K562 (cell line): ENCODE measurements at regions not wholly inside any gene's neighbourhood (a gene's known extent, or its start where the extent isn't known, plus 50 kb on each side); places are given as distances from the start of the nearest gene placed in this dataset.

Experiments
- ATAC-seq: fragments of 200-7000 bp; cut with Tn5 transposase; 3 replicates; pipeline ENCODE4 v1.9.1; 2020; ENCODE audit warnings: moderate library complexity
- BruUV-seq: library from RNA; stranded (reverse); fragments of 400-500 nt; replicated peaks from 2 replicates; lab custom pipeline; 2021; lab: Mats Ljungman, UMichigan
- CTCF ChIA-PET: fragments of 300-600 bp; formaldehyde crosslinking; extraction: SDS; loops from one replicate; lab custom pipeline; 2021; ENCODE audit warnings: low intra/inter-chr PET ratio; lab: Yijun Ruan, JAX
- POLR2A ChIA-PET: fragments of 300-600, 350-650 bp; sonication (Branson Sonifier 250); formaldehyde crosslinking; extraction: SDS; loops from one replicate; lab custom pipeline; 2021; ENCODE audit warnings: antibody characterized with exemption, inconsistent platforms; lab: Yijun Ruan, JAX
- DNase-seq, 4 experiments: peaks; one replicate each; pipeline versions ENCODE4 v3.0.0 to v3.0.0-alpha.2; 2011 to 2018; ENCODE audit warnings: low spot score in 3 of 4, mixed read lengths in 3 of 4; ENCODE audit errors: extremely low read depth in 1 of 4
- FAIRE-seq: peaks from 2 replicates; lab custom pipeline; 2011; peaks lifted over from hg19 to GRCh38; lab: Jason Lieb, UNC
- H2AFZ ChIP-seq: 2 replicates; pipeline ENCODE4 v1.6.0; 2011; ENCODE audit warnings: low read depth, low read length, control low read depth, inconsistent platforms
- H3K27ac ChIP-seq: fragments of 200-600 bp; 3 replicates; pipeline ENCODE4 v1.8.0; 2011; ENCODE audit warnings: low read depth, mild to moderate bottlenecking, control low read depth, inconsistent platforms, low read length, moderate library complexity, mixed read lengths; ENCODE audit errors: extremely low read depth
- H3K27me3 ChIP-seq, 2 experiments: fragments of 300-600 bp in 1 of 2; 2 replicates in 1 of 2; 3 replicates in 1 of 2; pipeline versions ENCODE4 v1.6.0 to v1.8.0; 2011; ENCODE audit warnings: inconsistent platforms in 2 of 2, low read length in 2 of 2, mild to moderate bottlenecking in 1 of 2, mixed read lengths in 1 of 2, moderate library complexity in 1 of 2; ENCODE audit not compliant: control insufficient read depth in 2 of 2, insufficient read depth in 2 of 2
- H3K36me3 ChIP-seq: fragments of 300-600 bp; 3 replicates; pipeline ENCODE4 v1.8.0; 2011; ENCODE audit warnings: mild to moderate bottlenecking, low read length, inconsistent platforms; ENCODE audit not compliant: control insufficient read depth, insufficient read depth
- H3K4me1 ChIP-seq, 2 experiments: fragments of 200-600 bp in 1 of 2; replicated peaks in 1 of 2; 2 replicates in 1 of 2; 3 replicates in 1 of 2; pipeline versions ENCODE4 v1.5.1 to v1.8.0; 2011; ENCODE audit warnings: inconsistent platforms in 2 of 2, low read length in 2 of 2, mild to moderate bottlenecking in 1 of 2, mixed read lengths in 1 of 2, moderate library complexity in 1 of 2; ENCODE audit not compliant: control insufficient read depth in 2 of 2, insufficient read depth in 2 of 2
- H3K4me2 ChIP-seq: 2 replicates; pipeline ENCODE4 v1.6.1; 2011; ENCODE audit warnings: low read length, control low read depth, inconsistent platforms, mixed read lengths; ENCODE audit not compliant: insufficient read depth
- H3K4me3 ChIP-seq: fragments of 200-600 bp; sonication (generic), shearing (Covaris generic); 2 replicates; pipeline ENCODE4 v1.5.1; 2016; ENCODE audit warnings: control low read depth, inconsistent platforms
- H3K79me2 ChIP-seq: fragments of 200-600 bp; 3 replicates; pipeline ENCODE4 v1.8.0; 2011; ENCODE audit warnings: low read length, inconsistent platforms; ENCODE audit not compliant: control insufficient read depth, insufficient read depth
- H3K9ac ChIP-seq, 2 experiments: 2 replicates each; pipeline versions ENCODE4 v1.6.0 to v1.6.1; 2011; ENCODE audit warnings: low read depth in 2 of 2, low read length in 2 of 2, control low read depth in 1 of 2, inconsistent platforms in 1 of 2, mild to moderate bottlenecking in 1 of 2, mixed read lengths in 1 of 2; ENCODE audit not compliant: insufficient read depth in 1 of 2
- H3K9me1 ChIP-seq: one replicate; pipeline ENCODE4 v1.6.0; 2011; ENCODE audit warnings: inconsistent platforms, mild to moderate bottlenecking, low read length, moderate library complexity; ENCODE audit not compliant: control insufficient read depth, insufficient read depth
- H3K9me3 ChIP-seq: replicated peaks from 2 replicates; pipeline ENCODE4 v1.5.1; 2011; ENCODE audit warnings: low read depth, low read length, inconsistent platforms; ENCODE audit not compliant: control insufficient read depth, insufficient read depth
- H4K20me1 ChIP-seq: replicated peaks from 2 replicates; pipeline ENCODE4 v1.6.1; 2011; ENCODE audit warnings: low read length, inconsistent platforms, mixed read lengths; ENCODE audit not compliant: control insufficient read depth, insufficient read depth
- ATF1 ChIP-seq, 2 experiments: fragments of 450-650 bp in 1 of 2; IDR thresholded peaks; 2 replicates each; pipeline ENCODE4 v1.6.1; 2016; ENCODE audit warnings: missing compliant biosample characterization in 1 of 2, missing genetic modification characterization in 1 of 2
- CEBPB ChIP-seq: fragments of 450-650 bp; IDR thresholded peaks from 2 replicates; pipeline ENCODE4 v1.6.1; 2016; ENCODE audit warnings: missing genetic modification characterization, missing compliant biosample characterization
- GTF3C2 ChIP-seq: IDR thresholded peaks from 3 replicates; pipeline ENCODE4 v1.6.1; 2011; ENCODE audit warnings: borderline replicate concordance, mild to moderate bottlenecking, moderate library complexity; ENCODE audit not compliant: insufficient read length; ENCODE audit errors: extremely low read depth
- NFE2L1 ChIP-seq: fragments of 450-650 bp; IDR thresholded peaks from 2 replicates; pipeline ENCODE4 v1.6.1; 2016; ENCODE audit warnings: missing genetic modification characterization, low read depth, mild to moderate bottlenecking, missing compliant biosample characterization, moderate library complexity, borderline replicate concordance
- SUPT5H ChIP-seq: fragments of 450-650 bp; IDR thresholded peaks from 2 replicates; pipeline ENCODE4 v1.6.1; 2016
- TRIM28 ChIP-seq: fragments of 450-650 bp; IDR thresholded peaks from 2 replicates; pipeline ENCODE4 v1.6.1; 2017
- TSC22D4 ChIP-seq: fragments of 450-650 bp; IDR thresholded peaks from 2 replicates; pipeline ENCODE4 v1.6.1; 2016; ENCODE audit warnings: missing genetic modification characterization, missing biosample characterization, control low read depth
- WHSC1 ChIP-seq: IDR thresholded peaks from one replicate; pipeline ENCODE4 v1.6.1; 2012; ENCODE audit warnings: low read length, control low read depth, inconsistent platforms
- ZNF586 ChIP-seq: fragments of 450-650 bp; formaldehyde crosslinking; conservative IDR thresholded peaks from 2 replicates; pipeline ENCODE4 v1.4.0; 2020; ENCODE audit warnings: mild to moderate bottlenecking, moderate library complexity
- whole genome bisulfite sequencing: fragments of 100-300 bp; shearing (Covaris generic); methylation state at CpG from one replicate; pipeline ENCODE4 v1.1.6; 2016; ENCODE audit warnings: low coverage, mixed read lengths; ENCODE audit not compliant: insufficient coverage; ENCODE audit errors: missing lambda C conversion rate; 5-methylcytosine and 5-hydroxymethylcytosine counted together
- in situ Hi-C: fragments of 300-500 bp; cut with MboI; formaldehyde crosslinking; loops from 4 replicates; pipeline ENCODE4 v1.15.0; 2018; ENCODE audit warnings: inconsistent platforms, mixed read lengths
- intact Hi-C: fragments of 100-400 bp; cut with micrococcal nuclease; formaldehyde crosslinking; loops from 2 replicates; pipeline ENCODE4 v1.14.2; 2022

DNA sequence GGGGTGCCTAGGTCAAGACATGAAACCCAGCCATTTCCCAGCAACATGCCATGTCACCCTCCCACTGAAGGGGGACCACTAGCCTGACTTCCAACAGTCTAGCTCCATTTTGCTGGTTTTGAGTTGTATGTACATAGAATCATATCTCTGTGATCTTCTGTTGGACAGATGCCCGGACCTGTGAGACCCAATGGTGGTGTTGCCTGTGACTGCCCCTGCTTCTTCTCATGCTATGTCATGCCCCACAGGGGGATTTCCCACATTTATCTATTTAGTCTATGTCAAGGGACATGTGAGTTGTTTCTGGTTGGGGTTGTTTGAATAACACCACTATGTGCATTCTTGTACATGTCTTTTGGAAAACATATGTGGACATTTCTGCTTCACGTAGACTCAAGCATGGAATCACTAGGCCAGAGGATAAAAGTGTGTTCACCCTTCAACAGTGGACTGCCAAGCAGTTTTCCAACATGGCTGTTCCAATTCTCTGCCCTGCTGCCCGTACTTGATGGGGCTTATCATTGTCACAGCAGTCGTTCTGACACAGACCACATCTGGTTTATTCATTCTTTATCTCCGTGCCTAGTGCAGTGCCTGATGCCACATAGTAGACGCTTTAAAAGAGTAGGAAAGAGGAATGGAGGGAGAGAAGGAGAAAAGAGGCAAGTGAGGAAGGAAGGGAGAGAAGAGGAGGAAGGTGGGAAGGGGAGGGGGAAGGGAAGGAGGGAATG lies 114.4 kb downstream of the TPRA1 start:
- Histone ChIP-seq H3K27ac (no peak overlapping the region), H4K20me1 (no peaks in the 10 kb centered on the region; the same call in 1 of the 2 replicates), H3K4me2 (no peak overlapping the region), H3K9me3 (no peaks in the 10 kb centered on the region), H3K36me3 (no peaks in the 10 kb centered on the region), H3K9me1 (no peaks in the 10 kb centered on the region), H3K4me3 (no peak overlapping the region), H3K9ac (no peak overlapping the region), H2AFZ (no peak overlapping the region), H3K27me3 (peaks cover 0 to 27% of the 10 kb centered on the region in 2 experiments; a peak in 2 of 5 replicates), H3K79me2 (no peaks in the 10 kb centered on the region), H3K4me1 (no peaks in the 10 kb centered on the region)
- CTCF ChIA-PET: no interaction called here
- 2% methylated on average over 6 of the region's 6 CpGs for WGBS
- TF ChIP-seq ATF1 (CRISPR knock-in tag; IDR thresholded peaks at IDR 0.05) (no peak), ATF1 (tag; IDR thresholded peaks at IDR 0.05) (no peak), TRIM28 (no peak), WHSC1 (no peak), TSC22D4 (tag) (no peak), NFE2L1 (no peak), SUPT5H (no peak), ZNF586 (no peak), GTF3C2 (no peak), CEBPB (tag) (no peak)
- ATAC-seq (no peak), DNase-seq (no peak), FAIRE-seq (no peak)
- intact Hi-C loops (no loop called here), in situ Hi-C loops (no loop called here)
- POLR2A ChIA-PET: interaction anchor here (0.6 kb wide), 1 partner anchor 1833 kb away, joined by 3 read pairs; no protein-coding TSS in a partner anchor
- no TSS peak for BruUV-seq
